ENCODE measurements at regions not wholly inside any gene's neighbourhood (a gene's known extent, or its start where the extent isn't known, plus 50 kb on each side); places are given as distances from the start of the nearest gene placed in this dataset.
A peak's percentile ranks its signal among the peaks of the same experiment; 100 is the strongest.

DNA sequence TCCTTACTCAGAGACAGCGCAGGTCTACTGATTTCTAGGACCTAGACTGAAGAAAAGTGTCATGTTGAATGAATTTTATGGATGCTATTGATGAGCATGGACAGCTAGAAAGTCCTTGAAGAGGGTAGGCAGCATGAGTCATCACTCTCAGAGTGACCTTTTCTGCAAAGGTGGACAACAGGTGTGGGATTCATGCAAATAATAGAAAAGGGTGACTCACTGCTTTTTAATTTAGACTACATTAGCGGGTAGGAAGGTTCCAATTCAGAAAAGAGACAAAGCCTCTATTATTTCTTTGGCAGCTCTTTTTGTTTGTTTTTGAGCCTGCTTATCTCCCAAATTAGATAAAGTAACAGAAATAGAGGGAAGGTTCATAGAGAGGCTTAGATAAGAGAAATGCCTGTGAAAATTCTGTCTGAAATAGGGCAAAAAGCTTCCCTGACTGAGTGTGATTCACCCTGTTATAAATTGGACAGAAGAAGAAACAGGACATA is 191.4 kb downstream of the TENT5A start:
- TF ChIP-seq SRF (IDR thresholded peaks at IDR 0.05; ENCODE audit: low read depth) (no peak), EZH2phosphoT487 (IDR thresholded peaks at IDR 0.05; ENCODE audit: borderline replicate concordance) (no peak), EZH2 (IDR thresholded peaks at IDR 0.05) (no peak), CEBPB (IDR thresholded peaks at IDR 0.05; ENCODE audit: low read depth) (peak; percentile 43; the same call in 1 of the 2 replicates), POLR2AphosphoS5 (IDR thresholded peaks at IDR 0.05; ENCODE audit: low read depth, low read length) (no peak), POLR2A (IDR thresholded peaks at IDR 0.05; ENCODE audit: borderline replicate concordance, extremely low read depth, insufficient read depth, insufficient read length) (no peak), TCF7L2 (IDR thresholded peaks at IDR 0.05; ENCODE audit: borderline replicate concordance, extremely low read depth, insufficient read depth, insufficient read length) (peak; percentile 67), EGR1 (IDR thresholded peaks at IDR 0.05; ENCODE audit: low read depth) (no peak), ELF1 (IDR thresholded peaks at IDR 0.05; ENCODE audit: borderline replicate concordance, low read depth) (no peak)
- TF ChIP-seq, protein P1, sequence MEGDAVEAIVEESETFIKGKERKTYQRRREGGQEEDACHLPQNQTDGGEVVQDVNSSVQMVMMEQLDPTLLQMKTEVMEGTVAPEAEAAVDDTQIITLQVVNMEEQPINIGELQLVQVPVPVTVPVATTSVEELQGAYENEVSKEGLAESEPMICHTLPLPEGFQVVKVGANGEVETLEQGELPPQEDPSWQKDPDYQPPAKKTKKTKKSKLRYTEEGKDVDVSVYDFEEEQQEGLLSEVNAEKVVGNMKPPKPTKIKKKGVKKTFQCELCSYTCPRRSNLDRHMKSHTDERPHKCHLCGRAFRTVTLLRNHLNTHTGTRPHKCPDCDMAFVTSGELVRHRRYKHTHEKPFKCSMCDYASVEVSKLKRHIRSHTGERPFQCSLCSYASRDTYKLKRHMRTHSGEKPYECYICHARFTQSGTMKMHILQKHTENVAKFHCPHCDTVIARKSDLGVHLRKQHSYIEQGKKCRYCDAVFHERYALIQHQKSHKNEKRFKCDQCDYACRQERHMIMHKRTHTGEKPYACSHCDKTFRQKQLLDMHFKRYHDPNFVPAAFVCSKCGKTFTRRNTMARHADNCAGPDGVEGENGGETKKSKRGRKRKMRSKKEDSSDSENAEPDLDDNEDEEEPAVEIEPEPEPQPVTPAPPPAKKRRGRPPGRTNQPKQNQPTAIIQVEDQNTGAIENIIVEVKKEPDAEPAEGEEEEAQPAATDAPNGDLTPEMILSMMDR (IDR thresholded peaks at IDR 0.05 in 2 of 3, conservative IDR thresholded peaks at IDR 0.05 in 1 of 3; ENCODE audit: borderline replicate concordance in 1 of 3, insufficient read depth in 1 of 3, low read depth in 2 of 3, low read length in 2 of 3): no peak
- TF ChIP-seq, protein P2, sequence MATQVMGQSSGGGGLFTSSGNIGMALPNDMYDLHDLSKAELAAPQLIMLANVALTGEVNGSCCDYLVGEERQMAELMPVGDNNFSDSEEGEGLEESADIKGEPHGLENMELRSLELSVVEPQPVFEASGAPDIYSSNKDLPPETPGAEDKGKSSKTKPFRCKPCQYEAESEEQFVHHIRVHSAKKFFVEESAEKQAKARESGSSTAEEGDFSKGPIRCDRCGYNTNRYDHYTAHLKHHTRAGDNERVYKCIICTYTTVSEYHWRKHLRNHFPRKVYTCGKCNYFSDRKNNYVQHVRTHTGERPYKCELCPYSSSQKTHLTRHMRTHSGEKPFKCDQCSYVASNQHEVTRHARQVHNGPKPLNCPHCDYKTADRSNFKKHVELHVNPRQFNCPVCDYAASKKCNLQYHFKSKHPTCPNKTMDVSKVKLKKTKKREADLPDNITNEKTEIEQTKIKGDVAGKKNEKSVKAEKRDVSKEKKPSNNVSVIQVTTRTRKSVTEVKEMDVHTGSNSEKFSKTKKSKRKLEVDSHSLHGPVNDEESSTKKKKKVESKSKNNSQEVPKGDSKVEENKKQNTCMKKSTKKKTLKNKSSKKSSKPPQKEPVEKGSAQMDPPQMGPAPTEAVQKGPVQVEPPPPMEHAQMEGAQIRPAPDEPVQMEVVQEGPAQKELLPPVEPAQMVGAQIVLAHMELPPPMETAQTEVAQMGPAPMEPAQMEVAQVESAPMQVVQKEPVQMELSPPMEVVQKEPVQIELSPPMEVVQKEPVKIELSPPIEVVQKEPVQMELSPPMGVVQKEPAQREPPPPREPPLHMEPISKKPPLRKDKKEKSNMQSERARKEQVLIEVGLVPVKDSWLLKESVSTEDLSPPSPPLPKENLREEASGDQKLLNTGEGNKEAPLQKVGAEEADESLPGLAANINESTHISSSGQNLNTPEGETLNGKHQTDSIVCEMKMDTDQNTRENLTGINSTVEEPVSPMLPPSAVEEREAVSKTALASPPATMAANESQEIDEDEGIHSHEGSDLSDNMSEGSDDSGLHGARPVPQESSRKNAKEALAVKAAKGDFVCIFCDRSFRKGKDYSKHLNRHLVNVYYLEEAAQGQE (IDR thresholded peaks at IDR 0.05; ENCODE audit: low read depth): no peak
- TF ChIP-seq, protein P3, sequence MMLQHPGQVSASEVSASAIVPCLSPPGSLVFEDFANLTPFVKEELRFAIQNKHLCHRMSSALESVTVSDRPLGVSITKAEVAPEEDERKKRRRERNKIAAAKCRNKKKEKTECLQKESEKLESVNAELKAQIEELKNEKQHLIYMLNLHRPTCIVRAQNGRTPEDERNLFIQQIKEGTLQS (IDR thresholded peaks at IDR 0.05): peak; percentile 63; the same call in 1 of the 2 replicates
